Stimulated activated CD8-positive, alpha-beta memory T cell treated with anti-CD3 and anti-CD28 coated beads, Interleukin-4, amount 100 ng/mL, for 1 hour (primary cell): ENCODE measurements at regions not wholly inside any gene's neighbourhood (a gene's known extent, or its start where the extent isn't known, plus 50 kb on each side); places are given as distances from the start of the nearest gene placed in this dataset.
"Not testable (repeated sequence)": the region's sequence is repeated elsewhere in the genome, so short reads cannot be mapped to it uniquely, and the experiment has no call there.

ENCODE experiments used
- DNase-seq, 2 donors: peaks; one replicate each; pipeline ENCODE4 v3.0.0-alpha.2; 2020; ENCODE audit warnings: low read depth in 2 of 2, low spot score in 1 of 2

DNA sequence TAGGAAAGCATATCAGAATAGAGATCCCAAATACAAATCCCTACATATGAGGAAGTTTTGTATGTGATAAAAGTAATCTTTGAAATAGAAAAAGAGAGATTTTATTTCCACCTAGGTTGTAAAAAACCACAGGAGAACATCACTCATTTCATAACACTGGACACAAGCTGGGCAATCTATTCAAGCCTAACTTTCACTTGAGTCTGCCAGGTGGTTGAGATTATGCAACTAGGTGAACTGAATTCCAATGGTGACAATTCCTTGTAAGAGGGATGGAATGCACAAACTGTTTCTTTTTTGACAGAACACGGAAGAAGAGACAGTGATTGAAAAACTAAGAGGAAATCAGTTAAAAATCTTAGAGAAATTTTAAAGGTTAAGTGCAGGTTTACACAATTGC, 619.6 kb upstream of the TMEFF2 start:
- no peak for DNase-seq

DNA sequence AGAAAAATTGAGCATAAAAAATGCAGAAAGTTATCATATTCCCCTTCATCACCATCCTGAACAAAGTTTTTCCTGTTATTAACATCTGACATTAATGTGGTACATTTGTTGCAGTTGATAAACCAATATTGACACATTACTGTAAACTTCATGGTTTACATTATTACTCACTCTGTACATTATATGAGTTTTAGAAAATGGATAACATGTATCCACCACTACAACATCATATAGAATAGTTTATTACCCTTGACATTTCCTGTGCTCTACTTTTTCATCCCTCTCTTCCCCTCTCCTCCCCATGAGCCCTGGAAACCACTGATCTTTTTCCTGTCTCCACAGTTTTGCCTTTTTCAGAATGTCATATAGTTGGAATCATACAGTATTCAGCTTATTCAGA, 618.6 kb upstream of the TMEFF2 start:
- DNase-seq: no peak

- DNase-seq: no peak
Observed at GRCh38 chr2:192809173-192809572, 614.4 kb upstream of the TMEFF2 start.

DNA sequence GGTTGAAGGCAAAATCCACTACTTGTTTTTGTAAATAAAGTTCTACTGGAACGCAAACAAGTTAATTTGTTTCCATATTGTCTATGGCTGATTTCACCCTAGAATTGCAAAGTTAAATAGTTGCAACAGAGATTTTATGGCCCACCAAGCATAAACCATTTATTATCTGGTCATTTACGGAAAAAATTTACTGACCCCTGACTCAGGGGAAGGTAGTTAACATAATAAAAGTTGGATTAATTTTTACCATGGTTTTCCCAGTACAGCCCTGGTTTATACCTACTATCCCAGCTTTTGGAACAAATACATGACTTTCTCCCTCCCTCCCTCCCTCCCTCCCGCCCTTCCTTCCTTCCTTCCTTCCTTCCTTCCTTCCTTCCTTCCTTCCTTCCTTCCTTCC, 588.9 kb upstream of the TMEFF2 start:
- DNase-seq: no peak

GRCh38 chr2:192775459-192776262, 580.9 kb upstream of the TMEFF2 start:
- DNase-seq: no peak

GRCh38 chr2:192775011-192775410, 580.3 kb upstream of the TMEFF2 start:
- no peak for DNase-seq

GRCh38 chr2:192773044-192773443, 578.3 kb upstream of the TMEFF2 start:
- DNase-seq: no peak

DNA sequence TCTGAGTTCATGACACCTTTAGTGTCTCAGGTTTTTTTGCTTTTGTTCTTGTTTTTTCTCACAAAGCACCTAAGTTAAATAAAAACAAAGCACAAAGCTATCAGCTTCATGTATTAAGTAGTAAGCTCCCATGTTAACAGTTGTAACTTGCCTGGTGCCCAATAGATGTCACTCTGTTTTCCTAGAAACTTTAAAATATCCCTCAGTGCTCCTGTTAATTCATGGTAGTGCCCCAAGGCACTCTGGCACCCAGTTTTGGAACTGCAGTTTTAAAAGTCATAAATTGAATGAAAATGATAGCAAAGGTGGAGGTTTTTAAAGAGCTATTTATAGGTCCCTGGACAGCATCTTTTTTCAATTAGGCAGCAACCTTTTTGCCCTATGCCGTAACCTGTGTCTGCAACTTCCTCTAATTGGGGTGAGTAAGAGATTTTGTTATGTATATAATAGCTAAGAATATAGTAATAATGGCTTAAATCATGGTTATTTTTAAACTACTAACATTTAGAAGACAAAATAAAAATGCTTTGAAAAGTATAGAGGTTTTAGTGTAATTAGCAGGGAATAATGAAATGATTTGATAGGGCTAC, 555.0 kb upstream of the TMEFF2 start:
- DNase-seq: no peak

DNA sequence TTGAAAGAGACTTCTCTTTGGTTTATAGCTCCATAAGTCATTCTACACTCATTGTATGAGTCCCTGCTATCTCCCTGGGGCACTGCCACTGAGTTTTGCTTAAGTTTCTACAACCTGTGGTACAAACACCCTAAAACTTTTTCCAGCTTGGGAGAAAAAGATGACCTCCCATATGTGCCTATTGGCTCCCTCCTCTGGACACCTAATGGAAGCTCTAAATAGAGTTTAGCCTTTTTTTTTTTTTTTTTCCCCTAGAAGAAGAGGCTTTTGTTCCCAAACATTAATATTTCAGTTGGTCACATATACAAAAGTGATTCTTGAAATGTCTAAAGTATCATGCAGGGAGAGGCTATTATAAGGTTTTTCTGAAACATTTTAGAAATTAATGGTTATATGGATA, 547.2 kb upstream of the TMEFF2 start:
- no peak for DNase-seq

- no peak for DNase-seq
Observed at GRCh38 chr2:192735447-192735846, 540.7 kb upstream of the TMEFF2 start.

- no peak for DNase-seq
Observed at GRCh38 chr2:192729369-192729768, 534.6 kb upstream of the TMEFF2 start.

DNA sequence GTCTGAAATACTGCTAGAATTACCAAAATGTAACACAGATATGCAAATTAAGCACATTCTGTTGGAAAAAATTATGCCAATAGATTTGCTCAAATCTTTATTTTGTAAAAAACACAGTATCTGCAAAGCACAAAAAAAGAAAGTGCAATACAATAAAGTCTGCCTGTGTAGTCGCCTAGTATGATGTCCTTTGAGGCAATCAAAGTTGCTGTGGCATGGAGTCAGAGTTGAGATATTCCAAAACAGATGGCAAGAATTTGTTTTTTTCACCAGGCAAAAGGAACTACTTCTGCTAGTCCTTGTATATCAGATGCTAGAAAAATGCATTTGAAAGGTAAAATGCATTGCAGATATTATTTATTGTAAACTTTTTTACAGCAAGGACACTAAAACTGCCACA, 531.3 kb upstream of the TMEFF2 start:
- DNase-seq: no peak

GRCh38 chr2:192719629-192720028, 524.9 kb upstream of the TMEFF2 start:
- no peak for DNase-seq

DNA sequence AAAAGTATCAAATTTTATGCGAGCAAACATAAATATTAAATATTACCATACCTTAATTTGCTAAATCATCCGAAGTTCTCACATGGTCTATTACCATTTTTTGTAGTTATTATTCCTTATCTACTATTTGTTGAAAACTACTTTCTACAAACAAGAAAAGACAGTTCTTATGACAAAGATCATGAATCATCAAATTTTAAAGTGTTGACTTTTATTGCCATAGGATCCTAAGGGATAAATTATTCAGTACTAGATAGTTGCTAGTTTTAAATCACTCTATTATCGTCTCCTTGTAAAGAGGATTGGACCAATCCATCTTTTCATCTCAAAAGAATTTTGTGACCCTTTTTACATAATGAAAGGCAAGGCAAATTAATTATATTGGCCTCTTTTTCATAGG, 523.6 kb upstream of the TMEFF2 start:
- DNase-seq: no peak

- DNase-seq: no peak
Observed at GRCh38 chr2:192700934-192701333, 506.2 kb upstream of the TMEFF2 start.

- no peak for DNase-seq
Observed at GRCh38 chr2:192697880-192698279, 503.1 kb upstream of the TMEFF2 start.

GRCh38 chr2:192696857-192697256, 502.1 kb upstream of the TMEFF2 start:
- DNase-seq: no peak

DNA sequence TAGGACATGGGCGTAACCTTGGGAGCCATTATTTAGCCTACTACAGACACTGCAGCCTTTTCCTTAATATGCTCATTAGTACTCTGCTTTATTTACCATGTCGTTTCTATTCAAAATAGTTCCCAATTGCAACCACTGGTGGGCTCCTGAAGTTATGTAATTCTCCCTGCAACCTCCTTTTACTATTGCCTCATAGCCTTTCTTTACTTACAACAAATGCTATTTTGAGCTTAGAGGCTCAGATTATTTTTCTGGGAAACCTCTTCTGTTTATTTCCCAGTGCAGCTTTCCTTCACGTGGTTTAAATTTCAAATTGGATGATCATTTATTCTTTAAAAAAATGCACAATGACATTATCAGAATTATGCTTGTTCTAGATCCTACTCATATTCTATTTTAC, 492.3 kb upstream of the TMEFF2 start:
- DNase-seq: no peak

DNA sequence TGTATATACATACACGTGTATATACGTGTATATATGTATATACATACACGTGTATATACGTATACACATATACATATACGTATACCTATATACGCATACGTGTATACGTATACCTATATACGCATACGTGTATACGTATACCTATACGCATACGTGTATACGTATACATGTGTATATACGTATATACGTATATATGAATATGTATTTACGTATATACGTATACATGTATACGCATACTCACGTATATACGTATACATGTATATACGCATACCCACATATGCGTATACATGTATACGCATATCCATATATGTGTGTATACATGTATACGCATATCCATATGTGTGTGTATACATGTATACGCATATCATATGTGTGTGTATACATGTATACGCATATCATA, 487.8 kb upstream of the TMEFF2 start:
- DNase-seq: not testable (repeated sequence)

GRCh38 chr2:192675681-192676080, 480.9 kb upstream of the TMEFF2 start:
- DNase-seq: no peak

GRCh38 chr2:192669505-192670091, 474.9 kb upstream of the TMEFF2 start:
- no peak for DNase-seq

- DNase-seq: not testable (repeated sequence)
Observed at GRCh38 chr2:192660555-192660954, 465.8 kb upstream of the TMEFF2 start.

GRCh38 chr2:192657362-192657761, 462.6 kb upstream of the TMEFF2 start:
- no peak for DNase-seq
